ENCODE measurements at regions not wholly inside any gene's neighbourhood (a gene's known extent, or its start where the extent isn't known, plus 50 kb on each side); places are given as distances from the start of the nearest gene placed in this dataset.

- TF ChIP-seq EP300 (IDR thresholded peaks at IDR 0.05) (no peak), CTCF (IDR thresholded peaks at IDR 0.05) (no peak), POLR2A (IDR thresholded peaks at IDR 0.05; ENCODE audit: low read depth) (no peak), POLR2AphosphoS5 (IDR thresholded peaks at IDR 0.05) (no peak)
Observed at GRCh38 chr5:56739990-56740389, 75.4 kb upstream of the MAP3K1 start.
